ENCODE measurements at regions not wholly inside any gene's neighbourhood (a gene's known extent, or its start where the extent isn't known, plus 50 kb on each side); places are given as distances from the start of the nearest gene placed in this dataset.
A peak's percentile ranks its signal among the peaks of the same experiment; 100 is the strongest.

DNA sequence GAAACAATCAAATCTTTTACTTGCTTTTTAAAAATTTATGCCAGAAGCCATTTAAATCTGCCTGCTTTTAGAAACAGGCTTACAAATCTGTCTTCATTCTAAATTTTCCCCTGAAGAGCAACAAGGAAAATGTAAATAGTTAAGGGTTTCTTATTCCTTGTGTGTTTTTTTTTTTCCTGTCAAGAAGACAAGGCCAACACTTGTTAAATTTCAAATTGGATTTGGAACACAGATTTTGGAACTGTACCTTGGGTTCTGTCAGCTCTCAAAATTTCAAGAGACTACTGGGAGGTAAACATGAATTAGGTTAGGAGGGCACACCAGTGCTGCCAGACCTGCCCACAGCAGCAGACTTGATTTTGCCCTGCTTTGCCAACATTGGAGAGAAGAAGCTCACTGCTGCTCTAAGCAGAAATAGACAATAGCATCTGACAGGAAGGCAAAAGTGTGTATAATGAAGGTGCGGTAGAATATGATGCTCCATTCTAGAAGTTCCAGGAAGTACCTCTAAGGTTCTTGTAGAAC is 121.7 kb downstream of the NHLRC3 start:
- no peak for DNase-seq

DNA sequence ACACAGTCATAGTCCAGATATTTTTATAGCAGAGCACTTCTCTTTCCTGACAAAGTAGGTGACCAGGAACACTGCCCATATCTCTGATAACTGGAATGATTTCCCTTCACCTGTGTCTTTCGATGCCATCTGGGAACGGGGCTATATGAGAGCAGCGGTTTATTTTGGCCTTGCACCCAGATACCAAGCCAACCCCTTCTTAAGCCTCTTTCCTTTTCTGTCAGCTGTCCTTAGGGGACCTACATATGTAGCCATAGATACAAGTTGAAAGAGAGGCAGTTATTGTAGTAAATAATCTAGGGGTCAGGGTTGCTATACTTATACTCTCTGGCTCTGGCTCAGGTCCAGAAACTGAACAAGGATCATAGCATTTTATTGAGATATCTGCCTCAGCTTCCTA is 128.8 kb downstream of the NHLRC3 start:
- no peak for DNase-seq

DNA sequence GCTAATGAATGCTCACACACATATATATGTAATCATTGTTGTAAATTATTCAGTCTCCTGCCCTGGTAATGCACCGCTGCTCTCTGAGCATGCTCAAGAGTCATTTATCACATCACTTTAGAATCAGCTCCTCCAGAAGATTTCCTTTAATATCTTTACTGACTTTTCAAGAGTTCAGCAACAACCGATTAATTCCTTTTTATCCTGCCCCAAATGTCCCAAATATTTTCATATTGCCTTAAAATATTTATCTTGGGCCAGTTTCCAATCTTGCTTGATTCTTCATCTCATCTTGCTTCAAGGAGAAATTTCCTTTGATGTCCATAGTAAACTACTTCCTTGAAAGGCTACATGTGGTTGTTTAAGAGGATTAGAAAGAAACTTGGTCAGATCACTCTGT is 132.5 kb downstream of the NHLRC3 start:
- DNase-seq = no peak

DNA sequence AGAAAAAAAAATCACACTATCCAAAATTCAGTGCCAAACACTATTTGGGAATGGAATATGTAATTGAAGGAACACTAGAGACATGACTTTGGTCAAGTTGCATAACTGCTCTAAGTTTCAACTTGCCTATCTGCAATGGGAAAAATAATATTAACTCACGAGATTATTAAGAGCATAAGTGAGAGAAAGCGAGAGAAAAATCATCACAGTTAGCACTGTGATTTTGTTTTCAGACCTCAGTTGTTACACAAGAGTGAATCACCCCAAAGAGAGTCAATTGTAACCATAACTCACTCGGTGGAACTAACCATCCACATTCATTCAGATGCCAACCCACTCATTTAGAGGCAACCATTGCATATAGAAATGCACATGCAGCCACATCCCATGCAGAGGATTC is 147.1 kb downstream of the NHLRC3 start:
- no peak for DNase-seq

DNA sequence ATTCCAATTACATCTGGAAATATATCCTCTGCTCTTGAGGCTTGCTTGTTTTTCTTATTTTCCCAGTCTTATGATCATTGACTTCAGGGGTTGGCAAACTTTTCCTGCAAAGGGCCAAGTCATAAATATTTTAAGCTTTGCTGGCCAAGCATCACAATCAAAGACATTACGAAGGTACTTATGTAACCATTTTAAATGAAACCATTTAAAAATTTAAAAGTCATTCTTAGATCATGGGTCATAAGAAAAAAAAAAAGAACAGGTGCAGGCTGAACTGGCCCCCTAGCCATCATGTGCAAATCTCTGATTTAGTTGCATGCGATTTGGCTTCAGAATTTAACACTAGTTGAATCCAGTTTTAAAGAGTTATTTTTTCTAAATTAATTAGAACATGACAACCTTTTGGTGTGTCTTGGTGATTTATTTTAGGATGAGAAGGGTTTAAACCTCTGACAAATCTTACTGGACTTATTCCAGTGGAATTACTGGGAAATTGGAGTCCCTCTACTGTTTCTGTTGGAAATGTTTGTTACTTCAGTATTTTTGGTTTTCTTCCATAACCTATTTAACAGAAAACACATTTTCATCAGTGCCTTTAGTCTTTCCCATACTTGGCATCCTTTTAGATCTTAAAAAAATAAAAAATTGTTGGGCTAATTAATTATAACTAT is 148.1 kb downstream of the NHLRC3 start:
- DNase-seq = peak; percentile 35

DNA sequence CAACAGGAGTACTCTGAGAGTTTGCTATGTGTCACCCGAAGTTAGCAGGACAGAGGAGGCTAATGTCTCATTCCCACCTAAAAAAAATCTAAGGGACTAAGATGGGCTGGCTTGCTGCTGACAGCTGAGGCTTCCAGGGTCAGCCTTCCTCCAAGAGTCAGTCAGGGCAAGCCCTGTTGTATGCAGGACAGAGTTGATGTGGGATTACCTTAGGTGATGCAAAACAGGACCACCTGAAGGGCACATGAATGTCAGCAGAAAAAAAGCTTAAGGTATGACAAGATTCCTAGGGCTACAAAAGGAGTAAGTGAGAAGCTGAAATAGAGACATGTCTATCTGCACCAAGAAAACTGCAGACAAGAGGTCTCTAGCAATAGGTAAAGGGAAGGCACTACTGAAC is 151.5 kb downstream of the NHLRC3 start:
- DNase-seq = no peak

DNA sequence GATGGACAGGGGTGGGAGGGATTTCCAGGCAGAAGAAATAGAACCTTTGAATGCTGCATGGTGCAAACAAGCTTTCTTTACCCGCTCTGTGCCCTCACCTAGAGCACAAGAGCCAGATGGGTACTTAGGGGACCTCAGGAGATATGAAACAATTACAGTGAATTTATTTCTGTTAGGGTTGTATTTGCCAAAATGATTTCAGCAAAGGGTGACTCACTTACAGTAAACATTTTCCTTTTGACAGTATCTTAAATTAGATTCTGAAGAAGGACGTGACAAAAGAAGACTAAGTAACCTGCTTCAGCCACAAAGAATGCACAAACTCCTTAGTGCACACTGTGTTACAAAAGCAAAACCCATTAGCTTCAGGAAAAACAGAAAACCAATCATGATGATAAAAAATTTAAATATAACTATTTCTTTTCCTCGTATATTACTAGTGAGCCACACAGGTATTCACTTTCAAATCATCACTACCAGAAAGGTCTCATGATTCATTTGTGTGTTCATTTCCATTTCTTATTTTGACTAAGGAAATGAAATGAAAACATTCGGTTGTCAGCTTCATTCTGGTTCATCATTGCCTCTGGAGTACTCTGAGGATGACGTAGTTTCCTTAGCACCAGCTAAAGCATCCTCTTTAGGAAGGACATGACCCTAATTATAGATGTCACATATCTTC is 158.8 kb downstream of the NHLRC3 start:
- DNase-seq = no peak

DNA sequence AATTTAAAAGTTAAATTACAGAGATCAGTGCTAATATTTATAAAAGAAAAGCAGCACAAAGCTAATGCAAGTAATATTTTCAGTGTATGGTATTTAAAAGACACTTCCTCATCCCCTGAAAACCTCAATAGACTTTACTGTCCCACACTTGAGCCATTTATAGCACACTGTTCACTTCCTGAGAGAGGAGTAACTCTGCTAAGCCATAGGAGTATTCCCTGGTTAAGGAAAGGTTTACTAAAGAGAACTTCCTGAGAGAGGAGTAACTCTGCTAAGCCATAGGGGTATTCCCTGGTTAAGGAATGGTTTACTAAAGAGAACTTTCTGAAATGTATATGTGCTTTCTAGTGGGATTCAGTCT is 159.4 kb downstream of the NHLRC3 start:
- DNase-seq = no peak

DNA sequence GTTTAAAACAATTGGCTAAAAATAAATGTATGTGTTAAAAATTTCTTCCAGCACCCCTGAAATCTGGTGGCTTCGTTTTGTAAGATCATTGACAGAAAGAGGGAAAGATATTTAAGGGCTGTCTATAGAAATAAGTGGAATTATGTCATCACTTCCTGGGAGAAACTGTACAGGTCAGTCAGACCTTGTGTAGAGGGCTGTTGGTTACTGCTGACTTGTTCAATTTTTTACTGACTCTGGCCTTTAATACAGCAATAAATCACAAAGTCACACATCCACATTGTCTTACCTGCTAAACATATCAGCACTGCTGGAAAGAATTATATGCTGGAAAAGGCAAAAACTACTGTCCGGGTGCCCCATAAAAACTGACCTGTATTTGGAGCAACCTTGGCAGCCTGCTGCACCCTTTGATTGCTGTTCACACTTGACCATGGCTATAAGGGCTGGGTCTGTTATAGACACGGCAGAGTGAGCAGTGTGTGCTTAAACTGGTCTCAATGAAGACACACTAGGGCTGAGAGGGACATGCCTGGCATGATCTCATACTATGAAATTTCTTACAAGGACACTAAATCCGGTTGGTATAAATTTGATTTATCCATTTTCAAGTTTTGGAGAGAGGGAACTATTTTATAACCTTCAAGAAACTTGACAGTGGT is 162.1 kb downstream of the NHLRC3 start:
- DNase-seq = no peak

DNA sequence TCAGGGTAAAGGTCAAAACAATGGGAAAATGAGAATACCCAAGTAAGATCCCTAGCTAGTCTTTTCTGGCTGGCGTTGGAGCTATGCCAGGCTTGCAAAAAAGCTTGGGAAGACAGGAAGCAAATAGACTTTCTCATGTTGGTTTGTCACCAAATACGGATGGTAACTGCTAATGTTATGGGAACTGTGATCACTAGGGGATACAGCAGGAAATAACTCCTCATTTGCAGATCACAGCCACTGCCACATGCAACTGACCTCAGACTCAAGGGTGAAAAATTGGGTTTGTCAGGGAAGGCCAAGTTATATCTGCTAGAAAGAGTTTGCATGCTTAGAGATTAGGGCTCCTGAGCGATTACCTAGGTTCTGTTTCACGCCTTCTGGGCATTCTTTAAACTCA is 162.9 kb downstream of the NHLRC3 start:
- DNase-seq = no peak

DNA sequence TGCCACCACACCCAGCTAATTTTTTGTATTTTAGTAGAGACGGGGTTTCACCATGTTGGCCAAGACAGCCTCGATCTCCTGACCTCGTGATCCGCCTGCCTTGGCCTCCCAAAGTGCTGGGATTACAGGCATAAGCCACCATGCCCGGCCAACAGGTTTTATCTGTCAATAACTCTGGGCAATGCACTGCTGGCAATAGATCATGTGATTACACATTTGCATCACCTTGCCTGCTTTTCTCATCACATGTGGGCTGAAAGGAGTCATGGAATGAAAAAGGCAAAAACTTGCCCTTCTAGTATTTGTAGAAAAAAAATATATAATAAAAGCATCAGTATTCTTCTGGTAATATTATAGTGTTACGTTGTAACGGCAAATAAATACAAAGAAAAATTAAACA is 164.5 kb downstream of the NHLRC3 start:
- DNase-seq = no peak

DNA sequence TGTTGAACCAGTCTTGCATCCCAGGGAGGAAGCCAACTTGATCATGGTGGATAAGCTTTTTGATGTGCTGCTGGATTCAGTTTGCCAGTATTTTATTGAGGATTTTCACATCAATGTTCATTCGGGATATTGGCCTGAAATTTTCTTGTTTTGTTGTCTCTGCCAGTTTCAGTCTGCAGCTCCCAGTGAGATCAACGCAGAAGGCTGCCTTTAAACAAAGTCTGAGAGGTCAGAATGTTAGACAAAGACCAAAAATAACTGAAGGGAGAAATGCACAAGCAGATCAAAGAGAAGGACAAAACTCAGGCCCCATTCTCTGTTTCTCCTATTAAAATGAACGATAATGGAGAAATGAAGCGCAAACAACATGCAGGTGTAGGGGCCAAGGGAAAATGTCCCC is 170.4 kb downstream of the NHLRC3 start:
- DNase-seq = no peak

DNA sequence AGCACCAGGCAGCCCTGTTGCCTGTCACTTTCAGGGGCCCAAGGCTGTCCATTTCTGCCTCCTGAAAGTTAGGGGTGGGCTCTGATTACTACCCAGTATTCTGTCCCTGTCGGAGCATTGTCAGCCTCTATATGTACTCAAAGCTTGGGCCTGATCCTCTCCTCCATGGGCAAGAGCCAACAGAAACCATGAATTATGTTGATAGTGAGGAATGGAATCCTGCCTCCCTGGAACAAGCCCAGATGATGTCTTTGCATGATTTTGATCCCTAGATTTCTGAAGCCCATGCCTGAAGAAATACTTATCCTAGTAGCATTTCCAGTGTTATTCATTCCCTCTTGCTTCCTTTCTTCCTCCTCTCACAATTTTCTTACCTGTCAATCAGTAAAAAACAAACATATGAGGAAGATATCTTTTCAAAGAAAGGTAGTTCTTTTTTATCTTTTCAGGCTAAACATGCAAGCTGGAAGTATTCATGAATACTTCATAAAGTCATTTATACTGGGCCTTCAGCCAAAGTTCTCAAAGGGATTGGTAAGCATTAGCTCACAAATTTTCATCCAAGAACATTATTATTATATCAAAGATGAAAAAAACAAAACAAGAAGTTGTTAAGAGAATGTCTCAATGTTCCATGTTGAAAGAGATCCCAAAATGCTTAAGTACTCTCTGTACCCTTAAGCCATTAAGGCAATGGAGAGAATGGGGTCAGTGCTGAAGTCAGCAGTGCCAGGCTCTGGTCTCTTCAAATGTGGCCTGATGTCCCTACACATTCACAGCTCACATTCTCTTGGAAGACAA is 171.7 kb downstream of the NHLRC3 start:
- no peak for DNase-seq

DNA sequence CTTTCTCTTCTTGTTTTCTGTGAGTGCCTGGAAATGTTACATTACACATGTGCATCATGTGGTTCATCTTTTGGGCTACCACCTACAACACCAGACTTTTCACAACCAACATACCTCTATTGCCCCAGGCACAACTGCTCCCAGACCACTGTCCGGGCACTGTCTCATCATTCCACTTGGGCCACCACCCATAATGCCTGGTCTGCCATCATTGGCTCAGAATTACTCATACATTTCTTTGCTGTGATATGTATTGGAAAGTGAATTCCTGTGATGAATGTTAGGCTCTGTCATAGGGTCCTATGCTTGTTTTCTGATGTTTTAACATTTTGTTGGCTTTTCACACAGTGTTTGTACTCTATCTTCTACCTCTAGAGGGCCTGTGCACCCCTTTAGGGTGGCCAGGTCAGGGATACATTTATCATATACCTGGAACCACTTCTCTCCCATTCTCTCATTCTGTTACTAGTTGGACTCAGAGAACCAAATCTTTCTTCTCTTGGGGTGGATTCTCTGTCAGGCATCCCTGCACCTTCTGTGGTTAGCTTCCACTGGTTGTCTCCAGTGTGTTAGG is 172.8 kb downstream of the NHLRC3 start:
- DNase-seq = no peak

DNA sequence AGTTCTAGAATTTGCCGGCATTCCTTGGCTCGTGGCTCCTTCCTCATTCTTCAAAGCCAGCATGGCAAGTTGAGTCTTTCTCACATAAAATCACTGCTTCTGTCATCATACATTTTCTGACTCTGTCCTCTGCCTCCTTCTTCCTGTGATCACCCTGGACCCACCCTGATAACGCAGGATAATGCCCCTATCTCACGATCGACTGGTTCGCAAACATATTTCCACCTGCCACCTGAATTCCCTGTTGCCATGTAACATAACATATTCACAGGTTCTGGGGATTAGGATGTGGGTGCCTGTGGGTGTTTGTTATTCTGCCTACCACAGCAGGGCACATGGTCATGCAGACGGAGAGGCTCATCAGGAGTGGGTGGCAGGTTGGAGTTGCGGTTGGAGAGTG is 177.7 kb downstream of the NHLRC3 start:
- DNase-seq = no peak

DNA sequence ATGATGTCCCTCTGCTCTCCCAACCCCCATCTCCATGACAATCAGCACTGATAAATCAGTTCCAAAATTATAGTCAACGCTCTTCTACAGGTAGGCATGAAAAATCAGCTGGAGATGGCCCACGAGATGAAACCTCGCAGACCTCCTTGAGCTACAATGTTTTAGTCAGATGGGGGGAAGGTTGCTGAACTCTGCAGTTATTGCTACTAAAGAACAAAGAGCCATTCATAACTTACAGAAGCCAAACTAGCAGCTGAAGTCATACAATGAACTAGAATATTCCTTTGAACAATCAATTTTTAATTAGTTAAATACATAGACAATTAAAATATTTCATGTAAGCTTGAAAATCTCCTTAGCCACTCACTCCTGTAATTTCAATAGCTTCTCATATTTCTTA is 179.2 kb downstream of the NHLRC3 start:
- no peak for DNase-seq

DNA sequence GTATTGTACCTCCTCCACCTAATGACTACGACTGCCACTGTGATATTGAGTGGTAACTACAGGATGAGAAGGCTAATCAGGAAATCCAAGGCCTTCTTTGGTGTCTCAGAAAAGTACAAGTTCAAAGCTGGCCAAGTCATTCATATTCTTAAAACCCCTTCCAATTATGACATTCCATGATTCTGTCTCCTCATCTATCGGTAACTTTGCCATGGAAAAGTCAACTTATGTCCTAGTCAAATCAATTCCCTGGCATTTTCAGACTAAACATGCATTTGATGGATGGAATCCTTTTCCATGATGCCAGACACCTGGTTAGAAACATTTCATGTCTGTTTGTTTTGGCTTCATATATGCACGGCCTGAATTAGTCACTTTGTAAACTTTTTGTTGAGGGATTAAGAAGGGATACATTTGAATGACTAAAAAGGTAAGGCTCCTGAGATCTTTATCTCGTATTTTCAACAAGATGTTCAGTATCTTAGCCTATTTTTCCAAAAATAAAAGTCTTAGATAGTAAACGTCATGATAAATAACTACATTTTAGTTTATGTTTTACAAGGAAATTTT is 186.5 kb downstream of the NHLRC3 start:
- no peak for DNase-seq

DNA sequence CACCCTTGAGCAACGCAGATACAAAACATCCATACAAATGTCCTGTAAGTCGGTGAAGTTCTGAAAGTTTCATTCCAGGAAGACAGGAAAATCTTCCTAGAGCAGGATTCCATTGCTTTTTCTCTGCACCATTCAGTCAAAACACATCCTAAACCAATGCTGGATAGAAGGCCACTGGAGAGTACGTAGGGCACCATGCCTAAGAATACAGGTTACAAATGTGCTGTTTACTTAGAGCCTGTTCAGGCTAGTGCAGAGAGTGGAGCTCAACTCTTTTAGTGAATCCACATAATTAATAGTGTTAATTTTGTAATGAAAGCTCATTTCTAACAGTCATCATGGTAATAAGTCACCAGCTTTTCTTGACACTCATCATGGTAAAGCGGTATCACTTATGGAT is 187.6 kb downstream of the NHLRC3 start:
- no peak for DNase-seq

DNA sequence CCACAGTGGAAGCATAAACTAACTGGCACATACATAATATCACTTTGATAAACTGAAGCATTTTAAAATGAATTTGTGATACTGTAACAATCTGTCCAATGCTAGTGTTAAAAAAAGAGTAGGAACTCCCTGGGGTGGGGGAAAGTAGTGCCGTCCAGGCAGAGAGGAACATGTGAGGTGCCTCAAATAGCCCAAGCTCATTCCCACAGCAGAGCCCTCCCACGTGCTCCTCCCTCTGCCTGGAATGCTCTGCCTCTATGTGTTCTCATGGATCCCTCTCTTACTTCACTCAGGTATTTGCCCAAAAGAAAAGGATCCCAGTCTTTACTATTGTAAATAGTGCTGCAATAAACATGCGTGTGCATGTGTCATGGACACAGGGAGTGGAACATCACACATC is 188.1 kb downstream of the NHLRC3 start:
- no peak for DNase-seq

DNA sequence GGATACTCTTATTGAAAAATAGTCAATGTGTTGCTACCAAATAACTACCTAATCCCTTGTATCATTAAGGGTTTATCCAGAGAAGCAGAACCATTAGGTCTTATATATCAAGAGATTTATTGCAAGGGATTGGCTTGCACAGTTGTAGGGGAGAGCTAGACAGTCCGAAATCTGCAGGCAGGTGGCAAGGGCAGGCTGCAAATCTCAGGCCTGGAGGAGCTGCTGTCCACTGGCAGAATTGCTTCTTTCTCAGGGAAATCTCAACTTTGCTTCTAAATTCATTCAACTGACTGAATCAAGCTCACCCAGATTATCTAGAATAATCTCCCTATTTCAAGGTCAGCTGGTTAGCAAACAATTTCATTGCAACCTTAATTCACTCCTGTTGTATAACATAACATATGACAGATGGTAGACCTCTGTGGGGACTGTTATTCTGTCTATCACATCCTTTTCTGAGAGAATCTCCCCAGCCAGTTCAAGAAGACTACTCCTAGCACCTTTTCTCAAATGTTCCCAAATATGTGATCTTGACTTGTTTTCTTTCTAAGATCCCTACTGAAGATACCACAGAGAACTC is 194.2 kb downstream of the NHLRC3 start:
- no peak for DNase-seq

DNA sequence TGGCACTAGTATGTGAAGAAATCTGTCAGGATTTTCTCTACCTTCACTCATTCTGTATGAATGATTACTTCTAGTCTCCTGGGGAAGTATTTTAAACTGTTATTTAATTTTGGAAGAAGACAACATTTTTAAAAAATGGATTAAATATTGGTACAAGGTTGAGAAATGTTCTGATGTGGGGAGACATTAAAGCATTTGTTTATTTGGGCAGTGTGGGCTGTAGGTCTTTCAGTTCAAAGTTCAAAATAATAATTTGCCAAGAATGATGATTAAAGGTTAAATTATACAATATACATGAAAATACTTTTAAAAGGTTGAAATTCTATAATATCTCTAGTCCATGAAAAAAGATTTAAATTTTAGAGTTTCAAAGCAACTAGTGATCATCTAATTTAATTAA is 194.7 kb downstream of the NHLRC3 start:
- DNase-seq = no peak

DNA sequence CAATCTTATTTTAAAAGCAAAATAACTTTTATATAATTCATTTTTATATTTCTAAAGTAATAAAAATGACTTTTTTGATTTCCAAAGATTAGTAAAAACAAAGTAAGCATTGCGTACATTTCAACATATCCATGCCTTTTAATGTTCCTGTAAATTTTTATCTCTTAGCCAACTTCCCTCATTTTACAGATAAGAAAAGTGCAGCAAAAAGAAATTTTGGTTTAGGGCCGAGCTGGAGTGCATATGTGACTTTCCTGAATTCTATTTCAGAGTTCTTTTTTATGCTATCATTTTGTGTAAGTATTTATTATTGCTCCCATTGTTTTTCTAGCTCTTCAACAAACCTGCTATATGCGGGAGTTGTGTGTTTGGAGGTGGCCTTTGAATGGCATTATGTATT is 195.3 kb downstream of the NHLRC3 start:
- no peak for DNase-seq

All from tongue (tissue), 1 donor.